NB4 (cell line): ENCODE measurements at regions not wholly inside any gene's neighbourhood (a gene's known extent, or its start where the extent isn't known, plus 50 kb on each side); places are given as distances from the start of the nearest gene placed in this dataset.

Experiments used
- CTCF ChIP-seq: IDR thresholded peaks from one replicate; pipeline ENCODE4 v1.5.1; 2012; ENCODE audit warnings: low read depth, low read length
- MAX ChIP-seq: IDR thresholded peaks from 2 replicates; pipeline ENCODE4 v1.6.1; 2011; ENCODE audit warnings: low read depth, low read length
- POLR2A ChIP-seq: IDR thresholded peaks from 2 replicates; pipeline ENCODE4 v1.6.1; 2011; ENCODE audit warnings: mild to moderate bottlenecking; ENCODE audit not compliant: insufficient read length; ENCODE audit errors: extremely low read depth

GRCh38 chr2:2887772-2888387, 489.7 kb downstream of the EIPR1 start:
- TF ChIP-seq CTCF = no peak
- TF ChIP-seq POLR2A = no peak
- TF ChIP-seq MAX = no peak
